Erythroblast (primary cell): ENCODE measurements at regions not wholly inside any gene's neighbourhood (a gene's known extent, or its start where the extent isn't known, plus 50 kb on each side); places are given as distances from the start of the nearest gene placed in this dataset.

ENCODE experiments used
- GATA1 ChIP-seq: IDR thresholded peaks from 2 replicates; pipeline ENCODE4 v1.6.1; 2011; ENCODE audit warnings: low read depth, mild to moderate bottlenecking, control low read depth, low read length, moderate library complexity
- POLR2A ChIP-seq: IDR thresholded peaks from 2 replicates; pipeline ENCODE4 v1.6.1; 2011; ENCODE audit warnings: mild to moderate bottlenecking, low read length

- TF ChIP-seq POLR2A = no peak
- TF ChIP-seq GATA1 = no peak
These were observed 351.9 kb downstream of the DDX10 start for GRCh38 chr11:109016724-109017123.
